HL-60 (cell line): ENCODE measurements at regions not wholly inside any gene's neighbourhood (a gene's known extent, or its start where the extent isn't known, plus 50 kb on each side); places are given as distances from the start of the nearest gene placed in this dataset.

Experiments used
- DNase-seq, 2 experiments: peaks; one replicate each; pipeline ENCODE4 v3.0.0-alpha.2; 2010 to 2020; ENCODE audit warnings: low read depth in 1 of 2, low spot score in 1 of 2
- H3K27ac ChIP-seq: fragments of 250-450 bp; sonication (Bioruptor Pico); replicated peaks from 2 replicates; pipeline ENCODE4 v1.5.1; 2020; ENCODE audit warnings: mild to moderate bottlenecking, moderate library complexity
- H3K27me3 ChIP-seq: fragments of 250-450 bp; sonication (Bioruptor Pico); 2 replicates; pipeline ENCODE4 v1.5.1; 2021; ENCODE audit warnings: mild to moderate bottlenecking, moderate library complexity; ENCODE audit not compliant: insufficient read depth, poor library complexity, severe bottlenecking
- H3K4me3 ChIP-seq: replicated peaks from 2 replicates; pipeline ENCODE4 v1.5.1; 2011; ENCODE audit warnings: mild to moderate bottlenecking, control low read depth, low read length; ENCODE audit not compliant: insufficient read depth
- CTCF ChIP-seq: IDR thresholded peaks from one replicate; pipeline ENCODE4 v1.5.1; 2011; ENCODE audit warnings: low read length, control low read depth, inconsistent platforms; ENCODE audit not compliant: insufficient read depth
- GABPA ChIP-seq: IDR thresholded peaks from 2 replicates; pipeline ENCODE4 v1.6.1; 2012; ENCODE audit warnings: low read depth
- POLR2AphosphoS5 ChIP-seq: IDR thresholded peaks from 2 replicates; pipeline ENCODE4 v1.6.1; 2012; ENCODE audit warnings: low read depth
- REST ChIP-seq: IDR thresholded peaks from 2 replicates; pipeline ENCODE4 v1.6.1; 2012; ENCODE audit warnings: low read depth; ENCODE audit not compliant: insufficient replicate concordance
- SPI1 ChIP-seq: IDR thresholded peaks from 2 replicates; pipeline ENCODE4 v1.6.1; 2012; ENCODE audit warnings: low read depth, mild to moderate bottlenecking, borderline replicate concordance

GRCh38 chr13:109881961-109882558 lies 95.7 kb upstream of the IRS2 start:
- Histone ChIP-seq H3K27me3 (peaks cover 4% of the 10 kb centered on the region), H3K27ac (no peak overlapping the region), H3K4me3 (no peak overlapping the region)
- no peak for DNase-seq
- TF ChIP-seq SPI1 (no peak), GABPA (no peak), REST (no peak), POLR2AphosphoS5 (no peak), CTCF (no peak)

- TF ChIP-seq REST = no peak
- TF ChIP-seq GABPA = no peak
- no peak for TF ChIP-seq POLR2AphosphoS5
- no peak for TF ChIP-seq SPI1
- H3K27me3 ChIP-seq = peaks cover 4% of the 10 kb centered on the region
- no peak overlapping the region for H3K27ac ChIP-seq
- DNase-seq = no peak
- no peak overlapping the region for H3K4me3 ChIP-seq
These were observed 95.0 kb upstream of the IRS2 start for GRCh38 chr13:109881347-109881725.

- TF ChIP-seq CTCF (no peak), POLR2AphosphoS5 (no peak), GABPA (no peak), REST (no peak), SPI1 (no peak)
- Histone ChIP-seq H3K4me3 (no peak overlapping the region), H3K27me3 (peaks cover 4% of the 10 kb centered on the region), H3K27ac (no peak overlapping the region)
- DNase-seq = no peak
These were observed 94.3 kb upstream of the IRS2 start for GRCh38 chr13:109880371-109881346.
